HL-60 (cell line): ENCODE measurements at regions not wholly inside any gene's neighbourhood (a gene's known extent, or its start where the extent isn't known, plus 50 kb on each side); places are given as distances from the start of the nearest gene placed in this dataset.

ENCODE experiments used
- CTCF ChIP-seq: IDR thresholded peaks from one replicate; pipeline ENCODE4 v1.5.1; 2011; ENCODE audit warnings: low read length, control low read depth, inconsistent platforms; ENCODE audit not compliant: insufficient read depth
- GABPA ChIP-seq: IDR thresholded peaks from 2 replicates; pipeline ENCODE4 v1.6.1; 2012; ENCODE audit warnings: low read depth
- POLR2AphosphoS5 ChIP-seq: IDR thresholded peaks from 2 replicates; pipeline ENCODE4 v1.6.1; 2012; ENCODE audit warnings: low read depth
- REST ChIP-seq: IDR thresholded peaks from 2 replicates; pipeline ENCODE4 v1.6.1; 2012; ENCODE audit warnings: low read depth; ENCODE audit not compliant: insufficient replicate concordance

- TF ChIP-seq GABPA = no peak
- no peak for TF ChIP-seq CTCF
- no peak for TF ChIP-seq POLR2AphosphoS5
- no peak for TF ChIP-seq REST
Measured at GRCh38 chr6:67221226-67221625, 1413.9 kb upstream of the ADGRB3 start.
